NT2/D1 (cell line): ENCODE measurements at regions not wholly inside any gene's neighbourhood (a gene's known extent, or its start where the extent isn't known, plus 50 kb on each side); places are given as distances from the start of the nearest gene placed in this dataset.

ENCODE experiments used
- SUZ12 ChIP-seq: IDR thresholded peaks from 2 replicates; pipeline ENCODE4 v1.6.1; 2011; ENCODE audit not compliant: insufficient read length, insufficient read depth; ENCODE audit errors: extremely low read depth
- ZNF274 ChIP-seq: IDR thresholded peaks from 2 replicates; pipeline ENCODE4 v1.6.1; 2011; ENCODE audit warnings: mild to moderate bottlenecking, low read depth, low read length

GRCh38 chr2:63735263-63735662 lies 106.4 kb upstream of the UGP2 start:
- TF ChIP-seq SUZ12 (no peak), ZNF274 (no peak)
